GM21381 (cell line): ENCODE measurements at regions not wholly inside any gene's neighbourhood (a gene's known extent, or its start where the extent isn't known, plus 50 kb on each side); places are given as distances from the start of the nearest gene placed in this dataset.
A peak's percentile ranks its signal among the peaks of the same experiment; 100 is the strongest.

Source experiments
- ATAC-seq: cut with Tn5 transposase; IDR thresholded peaks from one replicate; pipeline ENCODE4 v1.9.1; 2021; ENCODE audit warnings: mild to moderate bottlenecking, moderate library complexity; ENCODE audit not compliant: unreplicated experiment

GRCh38 chr21:38651570-38651969, 153.3 kb upstream of the ERG start:
- no peak for ATAC-seq

GRCh38 chr21:38652396-38652795, 153.3 kb upstream of the ETS2 start:
- ATAC-seq, result no peak

GRCh38 chr21:38654580-38654979, 151.1 kb upstream of the ETS2 start:
- no peak for ATAC-seq

DNA sequence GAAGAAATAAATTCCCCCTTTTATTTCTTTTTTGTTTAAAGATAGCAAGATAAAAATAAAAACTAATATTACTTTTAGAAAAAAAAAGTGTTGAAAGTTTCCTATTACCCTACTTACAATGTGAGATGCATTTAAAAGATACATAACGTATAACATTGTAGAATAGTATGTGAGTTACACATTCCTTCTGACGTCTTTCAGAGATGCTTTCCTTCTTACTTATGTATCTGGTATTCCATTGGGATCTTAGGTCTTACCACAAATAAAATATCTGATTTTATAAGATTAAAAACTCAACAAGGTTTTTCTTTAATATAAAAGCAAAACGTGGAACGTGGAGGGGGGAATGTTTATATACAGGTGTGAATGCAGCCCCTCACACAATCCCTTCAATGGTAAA, 147.2 kb upstream of the ETS2 start:
- no peak for ATAC-seq

DNA sequence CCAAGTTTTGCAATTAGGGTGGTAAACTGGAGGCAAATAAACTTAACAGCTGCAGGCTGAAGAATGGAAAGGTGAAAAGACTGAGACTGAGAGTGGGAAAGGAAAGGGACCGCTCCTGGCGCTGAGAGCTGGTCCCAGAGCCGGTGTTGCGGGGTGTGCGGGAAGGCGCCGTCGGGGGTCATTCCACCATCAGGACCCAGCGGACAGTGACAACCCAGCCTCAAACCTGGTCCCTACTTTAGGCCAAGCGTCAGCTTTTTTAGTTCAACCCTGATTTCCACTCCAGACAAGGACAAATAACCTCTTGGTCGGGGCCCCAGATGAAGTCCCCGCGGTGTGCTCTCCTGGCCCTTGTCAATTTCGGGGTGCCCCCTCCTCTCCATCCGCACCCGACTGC, 145.8 kb upstream of the ETS2 start:
- no peak for ATAC-seq

- no peak for ATAC-seq
These were observed 145.2 kb upstream of the ETS2 start for GRCh38 chr21:38660333-38661196.

- ATAC-seq, result no peak
These were observed 144.4 kb upstream of the ETS2 start for GRCh38 chr21:38661197-38661871.

- ATAC-seq, result no peak
These were observed 143.7 kb upstream of the ETS2 start for GRCh38 chr21:38661889-38662568.

- no peak for ATAC-seq
These were observed 142.4 kb upstream of the ETS2 start for GRCh38 chr21:38663282-38663681.

DNA sequence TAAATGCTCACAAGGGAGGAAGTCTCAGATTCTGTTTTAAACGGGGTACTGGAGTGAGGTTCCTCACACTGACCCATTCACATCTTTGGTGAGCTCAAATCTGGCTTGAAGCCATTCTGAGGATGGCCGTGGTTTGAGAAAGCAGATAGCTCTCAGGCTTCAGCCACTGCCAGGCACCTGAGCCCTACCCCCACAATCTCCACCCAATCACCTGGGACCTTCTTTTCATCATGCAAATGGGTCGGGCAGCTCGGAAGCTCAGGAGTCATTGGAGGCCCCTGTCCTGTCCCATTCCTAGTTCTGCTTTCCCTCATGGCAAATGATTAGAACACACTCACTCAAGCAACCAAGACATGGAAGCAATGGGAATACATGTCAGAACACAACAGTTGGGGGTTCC, 141.4 kb upstream of the ETS2 start:
- ATAC-seq, result no peak

- no peak for ATAC-seq
These were observed 140.9 kb upstream of the ETS2 start for GRCh38 chr21:38664841-38665240.

DNA sequence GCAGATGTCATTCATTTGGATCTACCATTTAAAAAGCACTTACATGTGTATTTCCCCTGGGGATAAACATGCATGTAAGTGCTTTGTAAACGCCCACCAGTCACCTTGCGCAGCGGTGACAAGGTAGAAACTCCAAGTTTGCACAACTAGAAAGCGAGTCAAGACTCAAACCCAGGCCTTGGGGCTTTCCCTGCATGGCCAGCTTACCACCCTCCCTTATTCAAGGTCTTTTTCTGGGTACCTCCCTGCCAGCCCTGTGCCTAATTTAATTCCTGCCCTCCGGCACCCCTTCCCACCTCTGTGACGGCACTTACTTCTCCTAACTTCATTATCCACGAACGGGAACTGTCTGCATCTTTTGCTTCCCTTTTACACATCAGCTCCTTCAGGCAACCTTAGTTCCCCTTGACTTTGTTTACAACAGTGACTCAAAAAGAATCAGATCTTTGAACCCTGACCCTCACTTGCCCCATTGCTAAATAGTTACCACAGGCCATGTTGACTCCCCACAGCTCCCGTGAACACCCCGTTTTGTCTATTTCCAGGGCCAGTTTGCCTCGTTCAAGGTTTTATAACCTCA, 138.3 kb upstream of the ETS2 start:
- ATAC-seq, result no peak

GRCh38 chr21:38668067-38668466, 137.7 kb upstream of the ETS2 start:
- ATAC-seq, result no peak

DNA sequence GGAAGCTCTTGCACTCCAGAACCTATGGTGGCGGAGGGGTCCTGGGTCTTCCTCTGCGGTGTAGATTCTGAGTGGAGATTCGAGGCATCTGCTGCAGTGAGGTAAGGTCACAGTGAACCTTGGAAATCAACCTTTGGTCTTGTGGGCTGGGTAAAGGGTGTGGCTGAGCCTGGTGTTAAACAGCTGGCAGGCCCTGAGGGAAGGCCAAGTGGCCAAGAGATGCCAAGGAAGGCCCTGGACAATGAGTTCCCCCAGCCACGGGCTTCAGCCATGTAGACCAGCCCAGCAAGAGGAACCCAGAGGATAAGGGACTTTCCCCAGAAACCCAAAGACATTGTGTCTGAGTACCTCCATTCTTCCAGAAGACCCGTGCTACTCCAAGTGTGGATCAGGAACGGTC, 137.2 kb upstream of the ETS2 start:
- no peak for ATAC-seq

DNA sequence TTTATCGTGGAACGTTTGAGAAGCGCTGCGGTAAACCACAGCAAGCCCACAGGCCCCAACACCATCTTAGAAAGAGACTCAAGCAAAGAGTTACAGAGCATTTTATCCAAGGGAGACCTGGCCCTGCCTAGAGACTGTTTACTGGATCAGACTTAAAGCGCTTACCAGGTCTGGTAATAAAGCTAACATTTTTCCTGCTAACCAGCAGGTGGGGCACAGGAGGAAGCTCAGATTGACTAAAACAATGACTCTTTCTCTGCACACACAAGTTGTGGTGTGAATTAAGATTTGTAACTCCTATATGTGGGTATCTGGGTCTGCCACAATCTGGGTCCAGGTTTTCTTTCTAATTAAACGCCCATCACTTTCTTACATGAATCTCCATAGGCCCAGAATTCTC, 136.5 kb upstream of the ETS2 start:
- ATAC-seq, result no peak

DNA sequence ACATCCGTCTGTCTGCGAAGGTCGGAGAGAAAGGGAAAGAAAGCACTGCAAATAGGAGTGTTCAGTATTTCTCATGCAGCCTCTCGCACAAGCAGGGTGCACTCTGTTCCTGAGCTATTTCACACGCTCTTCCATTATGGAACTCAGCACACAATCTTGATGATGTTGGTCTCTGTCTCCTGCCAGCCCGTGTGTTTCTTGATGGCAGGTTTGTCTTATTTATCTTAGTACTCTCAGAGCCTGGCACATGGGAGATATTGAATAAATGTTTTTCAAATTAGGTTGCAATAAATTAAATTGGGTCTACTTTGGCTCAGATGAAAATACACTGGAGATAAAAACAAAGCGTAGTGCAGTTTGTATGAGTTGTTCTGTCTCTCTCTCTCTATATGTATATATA, 134.9 kb upstream of the ETS2 start:
- ATAC-seq, result no peak

DNA sequence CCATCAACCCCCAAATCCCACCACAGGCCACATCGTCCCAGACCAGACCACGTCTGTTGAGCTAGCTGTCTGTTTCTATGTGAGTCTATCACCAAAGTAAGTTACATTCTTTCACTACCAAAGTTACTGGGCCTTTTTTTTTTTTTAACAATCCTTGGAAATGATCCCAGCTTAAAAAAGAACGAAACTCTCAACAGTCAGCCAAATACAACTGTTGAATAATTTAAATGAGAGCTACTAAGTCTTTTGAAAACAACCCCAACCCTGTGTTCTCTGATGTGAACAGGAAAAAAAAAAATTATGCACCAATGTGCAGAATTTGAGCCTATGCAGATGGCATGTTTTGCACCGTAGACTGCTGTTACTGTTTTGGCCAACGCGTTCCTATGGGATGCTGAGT, 134.0 kb upstream of the ETS2 start:
- ATAC-seq, result no peak

- ATAC-seq, result no peak
These were observed 130.4 kb upstream of the ETS2 start for GRCh38 chr21:38675182-38675824.

- no peak for ATAC-seq
These were observed 126.9 kb upstream of the ETS2 start for GRCh38 chr21:38678827-38679226.

DNA sequence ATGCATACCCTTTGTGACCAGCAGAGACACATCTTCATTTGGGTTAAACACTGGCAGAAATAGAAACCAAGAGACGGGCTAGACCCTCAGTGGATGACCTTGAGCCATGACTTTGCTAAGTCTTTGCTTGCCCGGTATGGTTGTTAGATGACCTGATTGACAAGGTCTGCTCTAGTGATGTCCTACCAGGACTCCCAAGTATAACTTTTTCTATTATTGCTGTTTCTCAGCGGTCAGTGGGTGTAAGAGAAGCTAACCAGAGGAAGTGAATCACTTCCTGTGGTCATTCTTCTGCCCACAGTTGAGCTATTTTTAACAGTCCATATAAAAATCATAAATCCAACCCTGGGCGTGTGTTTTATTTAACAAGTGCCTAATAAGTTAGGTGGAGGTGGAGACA, 126.2 kb upstream of the ETS2 start:
- peak; percentile 75 for ATAC-seq

- ATAC-seq, result no peak
These were observed 125.3 kb upstream of the ETS2 start for GRCh38 chr21:38680401-38680800.
